H1 (cell line): ENCODE measurements at regions not wholly inside any gene's neighbourhood (a gene's known extent, or its start where the extent isn't known, plus 50 kb on each side); places are given as distances from the start of the nearest gene placed in this dataset.

Experiments used
- CHD1 ChIP-seq: IDR thresholded peaks from 2 replicates; pipeline ENCODE4 v1.6.1; 2012; ENCODE audit warnings: low read depth, low read length, improper control_type of control experiment
- CHD2 ChIP-seq: IDR thresholded peaks from 2 replicates; pipeline ENCODE4 v1.6.1; 2012; ENCODE audit warnings: low read length, improper control_type of control experiment
- KDM5A ChIP-seq: fragments of 200-600 bp; IDR thresholded peaks from 2 replicates; pipeline ENCODE4 v1.7.1; 2012; ENCODE audit warnings: mild to moderate bottlenecking, low read length, inconsistent platforms, mixed read lengths
- PHF8 ChIP-seq: fragments of 200-600 bp; sonication (generic); conservative IDR thresholded peaks from 2 replicates; pipeline ENCODE4 v1.7.1; 2012; ENCODE audit warnings: low read depth, mild to moderate bottlenecking, inconsistent platforms, low read length, moderate library complexity
- RFX5 ChIP-seq: IDR thresholded peaks from 2 replicates; pipeline ENCODE4 v1.6.1; 2011; ENCODE audit warnings: low read depth, low read length, improper control_type of control experiment, borderline replicate concordance

DNA sequence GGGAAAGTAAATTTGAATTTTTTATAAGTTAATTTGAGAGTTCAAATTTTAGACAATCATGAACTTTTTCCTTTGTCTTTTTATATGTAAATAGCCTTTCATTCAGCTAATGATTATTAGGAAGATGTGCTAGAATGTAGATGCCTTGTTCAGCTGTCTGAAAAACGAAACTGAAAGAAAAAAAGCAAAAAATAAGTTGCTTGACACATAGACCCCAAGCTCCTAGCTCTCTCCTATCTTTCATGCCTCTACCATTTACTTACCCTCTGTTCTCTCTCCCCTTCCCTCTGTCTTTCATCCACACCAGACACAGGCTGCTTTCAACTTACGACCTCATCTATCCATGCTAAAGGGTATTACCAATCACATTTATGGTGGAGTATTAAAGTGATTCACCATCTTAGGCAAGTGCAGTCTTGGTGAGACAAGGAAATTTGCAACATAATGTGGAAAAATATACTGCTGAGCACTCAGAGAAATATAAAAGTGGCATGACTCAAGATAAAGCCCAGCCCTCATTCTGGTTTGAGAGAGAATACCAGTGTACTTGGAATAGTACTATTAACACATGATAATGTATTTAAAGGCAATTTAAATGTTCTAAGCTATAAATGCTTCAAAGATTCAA, 425.6 kb downstream of the SUCLG1 start (continued):
- TF ChIP-seq RFX5 (no peak), KDM5A (no peak), CHD2 (no peak), PHF8 (no peak), CHD1 (no peak)
